Transverse colon (tissue), 4 donors: ENCODE measurements at regions not wholly inside any gene's neighbourhood (a gene's known extent, or its start where the extent isn't known, plus 50 kb on each side); places are given as distances from the start of the nearest gene placed in this dataset.

Source experiments
- DNase-seq: peaks from one replicate; pipeline ENCODE4 v3.0.0-alpha.2; 2019
- H3K27ac ChIP-seq, 4 donors: fragments of 200-600 bp; sonication (generic); 2 replicates each; pipeline ENCODE4 v1.5.1; 2016 to 2018; ENCODE audit warnings: inconsistent platforms in 4 of 4
- H3K27me3 ChIP-seq: fragments of 200-600 bp; sonication (generic); 2 replicates; pipeline ENCODE4 v1.5.1; 2017; ENCODE audit warnings: inconsistent platforms
- H3K36me3 ChIP-seq, 4 donors: fragments of 200-600 bp; sonication (generic); 2 replicates each; pipeline ENCODE4 v1.5.1; 2017 to 2019; ENCODE audit warnings: inconsistent platforms in 4 of 4
- H3K4me1 ChIP-seq, 4 donors: fragments of 200-600 bp; sonication (generic); 2 replicates each; pipeline ENCODE4 v1.5.1; 2017 to 2020; ENCODE audit warnings: inconsistent platforms in 4 of 4
- H3K4me3 ChIP-seq, 4 donors: fragments of 200-600 bp; sonication (generic); 1 replicate in 1 of 4; 2 replicates in 3 of 4; pipeline versions ENCODE4 v1.5.1 to v1.6.1; 2017 to 2019; ENCODE audit warnings: inconsistent platforms in 4 of 4
- H3K9me3 ChIP-seq, 2 donors: fragments of 200-600 bp; sonication (generic); 2 replicates each; pipeline ENCODE4 v1.5.1; 2017 to 2019; ENCODE audit warnings: inconsistent platforms in 2 of 2
- EP300 ChIP-seq: sonication (generic); formaldehyde crosslinking; IDR thresholded peaks from one replicate; pipeline ENCODE4 v1.6.1; 2017; ENCODE audit warnings: antibody characterized with exemption, low read depth
- POLR2A ChIP-seq: fragments of 450-650 bp; IDR thresholded peaks from one replicate; pipeline ENCODE4 v1.6.1; 2016; ENCODE audit warnings: antibody characterized with exemption, mild to moderate bottlenecking, moderate library complexity
- POLR2AphosphoS5 ChIP-seq, 3 donors: sonication (generic); formaldehyde crosslinking; IDR thresholded peaks; one replicate each; pipeline ENCODE4 v1.6.1; 2016; ENCODE audit warnings: antibody characterized with exemption in 3 of 3
- WGBS, 2 donors: methylation state at CpG; one replicate each; pipeline ENCODE4 v1.1.5; 2018; ENCODE audit warnings: low coverage in 1 of 2; 5-methylcytosine and 5-hydroxymethylcytosine counted together
- in situ Hi-C, 4 donors: fragments of 200-750 bp; cut with MboI; loops; one replicate each; pipeline versions ENCODE4 v1.15.0 to v1.15.1; 2017; ENCODE audit warnings: low sequenced_read_pairs in 3 of 4, low pct_ligation_motif_present in 1 of 4, low pct_unique_long_range_greater_than_20kb in 1 of 4
- intact Hi-C: fragments of 100-400 bp; cut with DNase I; formaldehyde crosslinking; loops from one replicate; pipeline ENCODE4 v1.15.1; 2023; ENCODE audit warnings: low total_unique reads
- TF ChIP-seq, protein P1 (sequence below), 5 experiments: fragments of 200-600 bp in 3 of 5; fragments of 450-650 bp in 2 of 5; sonication (generic) in 3 of 5; IDR thresholded peaks; 1 replicate in 2 of 5; 2 replicates in 3 of 5; pipeline ENCODE4 v1.5.1; 2016 to 2017; ENCODE audit warnings: antibody characterized with exemption in 5 of 5, inconsistent platforms in 3 of 5, mild to moderate bottlenecking in 2 of 5, moderate library complexity in 1 of 5

DNA sequence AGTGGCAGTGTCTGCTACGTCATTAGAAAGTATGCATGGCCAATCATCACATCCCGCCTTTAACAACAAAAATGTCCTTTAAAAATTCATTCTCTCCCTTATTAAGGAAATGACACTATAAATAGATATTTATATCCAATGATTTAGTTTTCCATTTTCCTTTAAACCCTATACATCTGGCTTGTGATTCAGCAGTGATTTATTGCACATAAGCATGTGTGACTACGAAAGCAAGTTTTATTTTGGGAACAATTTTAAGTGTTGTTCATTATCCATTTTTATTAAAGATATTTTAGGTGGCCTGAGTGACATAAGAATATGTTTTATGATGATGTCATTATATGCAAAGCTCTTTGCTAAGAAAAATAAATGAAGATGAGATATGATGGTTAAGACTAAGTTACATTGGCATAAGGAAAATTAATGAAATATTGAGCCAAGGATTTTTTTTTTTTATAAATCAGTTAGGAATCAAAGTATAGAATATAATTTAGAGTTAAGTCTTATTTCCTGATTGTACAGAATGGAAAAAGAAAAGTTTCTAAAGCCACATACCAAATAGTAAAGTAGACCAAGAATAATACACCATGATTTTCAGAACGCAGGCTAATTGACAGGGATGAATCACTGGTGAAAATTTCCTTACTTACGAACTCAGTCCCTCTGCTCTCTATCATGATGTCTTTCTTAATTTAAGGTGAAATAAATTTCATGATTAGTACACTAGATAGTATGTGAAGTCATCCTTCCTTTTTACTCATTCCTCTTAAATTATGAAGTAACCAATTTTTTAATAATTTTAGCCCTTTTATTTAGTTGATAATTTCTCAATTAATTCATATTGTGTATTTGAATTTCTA is 822.4 kb downstream of the FAT4 start:
- Histone ChIP-seq H3K27me3 (no peaks in the 10 kb centered on the region), H3K9me3 (no peaks in the 10 kb centered on the region), H3K27ac (no peak overlapping the region), H3K36me3 (no peaks in the 10 kb centered on the region), H3K4me3 (no peak overlapping the region), H3K4me1 (no peaks in the 10 kb centered on the region)
- in situ Hi-C loops, result no loop called here
- TF ChIP-seq POLR2AphosphoS5 (IDR thresholded peaks at IDR 0.05), result no peak
- TF ChIP-seq EP300, result no peak
- TF ChIP-seq, protein P1, sequence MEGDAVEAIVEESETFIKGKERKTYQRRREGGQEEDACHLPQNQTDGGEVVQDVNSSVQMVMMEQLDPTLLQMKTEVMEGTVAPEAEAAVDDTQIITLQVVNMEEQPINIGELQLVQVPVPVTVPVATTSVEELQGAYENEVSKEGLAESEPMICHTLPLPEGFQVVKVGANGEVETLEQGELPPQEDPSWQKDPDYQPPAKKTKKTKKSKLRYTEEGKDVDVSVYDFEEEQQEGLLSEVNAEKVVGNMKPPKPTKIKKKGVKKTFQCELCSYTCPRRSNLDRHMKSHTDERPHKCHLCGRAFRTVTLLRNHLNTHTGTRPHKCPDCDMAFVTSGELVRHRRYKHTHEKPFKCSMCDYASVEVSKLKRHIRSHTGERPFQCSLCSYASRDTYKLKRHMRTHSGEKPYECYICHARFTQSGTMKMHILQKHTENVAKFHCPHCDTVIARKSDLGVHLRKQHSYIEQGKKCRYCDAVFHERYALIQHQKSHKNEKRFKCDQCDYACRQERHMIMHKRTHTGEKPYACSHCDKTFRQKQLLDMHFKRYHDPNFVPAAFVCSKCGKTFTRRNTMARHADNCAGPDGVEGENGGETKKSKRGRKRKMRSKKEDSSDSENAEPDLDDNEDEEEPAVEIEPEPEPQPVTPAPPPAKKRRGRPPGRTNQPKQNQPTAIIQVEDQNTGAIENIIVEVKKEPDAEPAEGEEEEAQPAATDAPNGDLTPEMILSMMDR (IDR thresholded peaks at IDR 0.05), result no peak
- no peak for TF ChIP-seq POLR2A
- WGBS, 2 donors, result 74 to 80% methylated on average over 5 of the region's 5 CpGs
- intact Hi-C loops, result no loop called here
- no peak for DNase-seq

DNA sequence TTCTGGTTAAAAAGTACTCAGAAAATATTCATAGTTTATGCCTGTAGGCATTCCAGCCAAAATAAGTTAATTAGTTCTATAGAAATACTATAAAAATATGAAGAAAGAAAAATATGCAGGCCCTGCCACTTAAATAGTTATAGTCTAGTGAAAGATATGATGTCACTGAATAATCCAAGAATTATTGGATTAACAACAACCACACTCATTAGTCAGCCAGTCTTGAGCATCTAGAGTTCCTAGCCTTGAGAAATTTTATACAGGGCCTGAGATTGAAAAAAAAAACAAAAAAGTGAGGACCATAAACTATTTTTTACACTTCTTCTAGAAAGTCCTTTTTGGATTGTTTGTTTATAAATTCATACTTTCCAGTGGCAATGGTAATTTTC is 823.0 kb downstream of the FAT4 start:
- intact Hi-C loops, result no loop called here
- no peak overlapping the region for H3K27ac ChIP-seq
- no peaks in the 10 kb centered on the region for H3K4me1 ChIP-seq
- no peak for DNase-seq
- H3K36me3 ChIP-seq, result no peaks in the 10 kb centered on the region
- no peak overlapping the region for H3K4me3 ChIP-seq
- in situ Hi-C loops, result no loop called here
- no peaks in the 10 kb centered on the region for H3K9me3 ChIP-seq
- H3K27me3 ChIP-seq, result no peaks in the 10 kb centered on the region
- TF ChIP-seq POLR2A (no peak), EP300 (no peak), POLR2AphosphoS5 (IDR thresholded peaks at IDR 0.05) (no peak)
- TF ChIP-seq, protein P1 (IDR thresholded peaks at IDR 0.05), result no peak

GRCh38 chr4:126144543-126145237 is 829.9 kb downstream of the FAT4 start:
- Histone ChIP-seq H3K4me3 (no peak overlapping the region), H3K9me3 (no peaks in the 10 kb centered on the region), H3K36me3 (no peaks in the 10 kb centered on the region), H3K4me1 (no peaks in the 10 kb centered on the region), H3K27ac (no peak overlapping the region), H3K27me3 (no peaks in the 10 kb centered on the region)
- intact Hi-C loops, result no loop called here
- no peak for TF ChIP-seq POLR2AphosphoS5 (IDR thresholded peaks at IDR 0.05)
- TF ChIP-seq POLR2A, result no peak
- TF ChIP-seq, protein P1 (IDR thresholded peaks at IDR 0.05), result no peak
- no peak for TF ChIP-seq EP300
- WGBS, 2 donors, result 63 to 85% methylated on average over 1 of the region's 1 CpG
- in situ Hi-C loops, result no loop called here
- no peak for DNase-seq

DNA sequence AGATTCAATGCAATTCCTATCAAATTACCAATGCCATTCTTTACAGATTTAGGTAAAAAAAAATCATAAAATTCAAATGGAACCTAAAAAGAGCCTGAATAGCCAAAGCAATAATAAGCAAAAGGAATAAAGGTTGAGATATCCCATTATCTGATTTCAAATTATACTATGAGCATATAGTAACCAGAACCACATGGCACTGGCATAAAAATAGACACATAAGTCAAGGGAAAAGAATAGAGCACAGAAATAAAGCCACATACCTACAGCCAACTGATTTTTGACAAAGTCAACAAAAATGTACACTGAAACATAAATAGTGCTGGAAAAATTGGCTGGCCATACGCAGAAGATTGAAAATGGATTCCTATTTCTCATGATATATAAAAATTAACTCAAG is 853.7 kb downstream of the FAT4 start:
- H3K4me3 ChIP-seq, result no peak overlapping the region
- no peaks in the 10 kb centered on the region for H3K4me1 ChIP-seq
- no peaks in the 10 kb centered on the region for H3K9me3 ChIP-seq
- in situ Hi-C loops, result no loop called here
- no peak overlapping the region for H3K27ac ChIP-seq
- DNase-seq, result no peak
- no peaks in the 10 kb centered on the region for H3K36me3 ChIP-seq
- intact Hi-C loops, result no loop called here
- H3K27me3 ChIP-seq, result no peaks in the 10 kb centered on the region
- TF ChIP-seq, protein P1 (IDR thresholded peaks at IDR 0.05), result no peak
- no peak for TF ChIP-seq POLR2AphosphoS5 (IDR thresholded peaks at IDR 0.05)
- TF ChIP-seq EP300, result no peak
- no peak for TF ChIP-seq POLR2A
- WGBS, 2 donors, result 40 to 83% methylated on average over 1 of the region's 1 CpG
